HG03558 (cell line): ENCODE measurements at regions not wholly inside any gene's neighbourhood (a gene's known extent, or its start where the extent isn't known, plus 50 kb on each side); places are given as distances from the start of the nearest gene placed in this dataset.

Experiments
- ATAC-seq: cut with Tn5 transposase; IDR thresholded peaks from one replicate; pipeline ENCODE4 v1.9.1; 2021; ENCODE audit warnings: moderate number of reproducible peaks; ENCODE audit not compliant: unreplicated experiment; ENCODE audit errors: extremely low read depth

- no peak for ATAC-seq
Observed at GRCh38 chr10:44473146-44473545, 88.2 kb upstream of the CXCL12 start.

GRCh38 chr10:44476409-44477045 is 91.6 kb upstream of the CXCL12 start:
- no peak for ATAC-seq

GRCh38 chr10:44477046-44477425 is 92.1 kb upstream of the CXCL12 start:
- no peak for ATAC-seq

DNA sequence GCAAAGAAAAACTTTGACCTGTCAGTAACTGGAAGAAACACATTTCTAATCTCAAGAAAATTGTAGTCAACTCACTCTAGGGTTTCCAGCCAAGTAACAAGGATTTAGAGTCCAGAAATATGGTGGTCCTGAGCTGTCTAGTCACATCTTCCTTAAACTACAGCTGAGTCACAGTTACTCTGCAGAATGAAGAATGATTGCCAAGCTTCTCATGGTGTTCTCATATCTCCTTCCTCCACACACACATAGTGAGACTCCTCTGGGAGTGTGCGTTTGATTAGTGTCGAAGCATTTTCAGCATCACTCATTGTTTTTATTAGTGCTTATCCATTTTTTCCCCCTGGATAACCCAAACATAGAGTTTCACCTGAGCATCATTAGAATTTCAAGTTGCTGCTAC is 93.1 kb upstream of the CXCL12 start:
- ATAC-seq = no peak

DNA sequence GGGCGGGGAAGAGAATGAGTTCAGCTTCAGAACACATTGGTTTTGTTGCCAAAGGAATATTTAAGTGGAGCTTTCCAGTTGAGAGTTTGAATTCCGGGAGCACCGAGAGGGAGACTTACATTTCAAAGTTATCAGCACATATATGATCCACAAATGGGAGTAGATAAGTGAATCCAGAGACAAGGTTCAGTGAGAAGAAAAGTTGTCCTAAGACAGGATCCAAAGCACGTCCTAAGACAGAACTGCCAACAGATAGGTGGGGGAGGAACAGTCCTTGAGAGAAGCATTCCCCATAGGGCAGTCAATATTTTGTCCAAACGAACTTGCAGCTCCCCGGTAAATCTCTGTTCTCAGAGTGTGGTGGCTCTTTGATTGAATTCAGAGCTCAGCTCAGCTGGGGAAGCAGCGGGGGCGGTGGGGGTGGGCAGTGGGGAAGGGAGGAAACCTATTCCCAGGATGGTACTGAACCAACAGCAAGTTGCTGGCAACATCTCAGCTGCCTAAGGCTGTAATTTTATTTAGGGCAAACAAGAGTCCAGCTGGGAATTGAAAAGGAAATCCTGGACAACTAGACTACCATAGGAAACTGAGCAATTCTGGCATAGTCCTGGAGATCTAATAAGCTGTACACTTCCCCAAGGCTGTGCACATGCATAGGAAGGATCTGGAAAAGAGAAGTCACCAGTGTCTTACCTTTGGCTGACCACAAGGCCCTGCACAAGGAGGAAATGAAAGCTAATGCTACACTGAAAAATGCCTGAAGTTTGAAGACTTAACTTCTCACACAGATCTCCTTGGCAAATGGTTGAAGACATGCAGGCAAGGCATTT is 94.2 kb upstream of the CXCL12 start:
- no peak for ATAC-seq

DNA sequence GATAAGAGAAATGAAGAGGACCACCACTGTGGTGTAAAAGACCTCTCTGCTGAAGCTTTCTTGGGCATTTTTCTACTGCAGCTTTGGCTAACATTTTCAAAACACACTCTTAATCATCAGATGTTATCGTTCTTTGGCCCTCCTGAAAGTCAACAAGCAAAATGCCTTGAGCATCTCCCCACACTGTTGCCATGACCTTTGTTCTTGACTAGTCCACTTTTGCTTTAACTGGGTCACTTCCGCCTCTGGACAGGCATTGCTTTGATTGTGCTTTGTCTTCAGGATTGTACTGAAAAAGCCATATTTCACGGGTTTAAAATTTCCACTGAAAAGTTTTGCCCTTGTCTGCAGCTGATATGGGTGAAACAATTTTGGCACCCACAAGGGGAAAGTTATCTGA is 107.8 kb upstream of the CXCL12 start:
- ATAC-seq = no peak

- ATAC-seq = no peak
Observed at GRCh38 chr10:44498222-44498621, 113.3 kb upstream of the CXCL12 start.

DNA sequence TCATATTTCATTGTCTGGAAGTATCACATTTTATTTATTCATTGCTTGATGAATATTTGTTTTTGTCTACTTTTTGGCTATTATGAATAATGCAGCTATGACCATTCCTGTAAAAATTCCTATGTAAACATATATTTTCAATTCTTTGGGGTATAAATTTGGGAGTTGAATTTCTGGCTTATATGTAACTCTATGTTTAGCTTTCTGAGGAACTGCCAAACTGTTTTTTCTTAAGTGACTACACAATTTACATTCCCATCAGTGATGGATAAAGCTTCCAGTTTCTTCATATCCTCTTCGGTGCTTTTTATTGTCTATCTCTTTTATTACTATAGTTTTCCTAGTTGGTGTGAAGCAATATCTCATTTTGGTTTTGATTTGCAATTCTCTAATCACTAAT is 115.6 kb upstream of the CXCL12 start:
- ATAC-seq = no peak

GRCh38 chr10:44506386-44506785 is 121.5 kb upstream of the CXCL12 start:
- no peak for ATAC-seq

- no peak for ATAC-seq
Observed at GRCh38 chr10:44510379-44511115, 125.7 kb upstream of the CXCL12 start.

DNA sequence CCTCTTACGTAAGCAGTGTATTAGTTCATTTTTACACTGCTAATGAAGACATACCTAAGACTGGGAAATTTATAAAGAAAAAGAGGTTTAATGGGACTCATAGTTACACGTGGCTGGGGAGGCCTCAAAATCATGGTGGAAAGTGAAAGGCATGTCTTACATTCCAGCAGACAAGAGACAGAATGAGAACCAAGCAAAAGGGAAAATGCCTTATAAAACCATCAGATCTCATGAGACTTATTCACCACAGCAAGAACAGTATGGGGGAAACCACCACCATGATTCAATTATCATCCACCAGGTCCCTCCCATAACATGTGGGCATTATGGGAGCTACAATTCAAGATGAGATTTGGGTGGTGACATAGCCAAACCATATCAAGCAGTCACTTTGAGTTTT is 126.3 kb upstream of the CXCL12 start:
- ATAC-seq = no peak

- no peak for ATAC-seq
Observed at GRCh38 chr10:44511601-44512000, 126.7 kb upstream of the CXCL12 start.

GRCh38 chr10:44512431-44513022 is 127.6 kb upstream of the CXCL12 start:
- no peak for ATAC-seq

GRCh38 chr10:44513591-44513990 is 128.7 kb upstream of the CXCL12 start:
- ATAC-seq = no peak

GRCh38 chr10:44516891-44517290 is 132.0 kb upstream of the CXCL12 start:
- ATAC-seq = no peak

GRCh38 chr10:44517635-44518034 is 132.7 kb upstream of the CXCL12 start:
- no peak for ATAC-seq

- no peak for ATAC-seq
Observed at GRCh38 chr10:44519361-44519760, 134.5 kb upstream of the CXCL12 start.

DNA sequence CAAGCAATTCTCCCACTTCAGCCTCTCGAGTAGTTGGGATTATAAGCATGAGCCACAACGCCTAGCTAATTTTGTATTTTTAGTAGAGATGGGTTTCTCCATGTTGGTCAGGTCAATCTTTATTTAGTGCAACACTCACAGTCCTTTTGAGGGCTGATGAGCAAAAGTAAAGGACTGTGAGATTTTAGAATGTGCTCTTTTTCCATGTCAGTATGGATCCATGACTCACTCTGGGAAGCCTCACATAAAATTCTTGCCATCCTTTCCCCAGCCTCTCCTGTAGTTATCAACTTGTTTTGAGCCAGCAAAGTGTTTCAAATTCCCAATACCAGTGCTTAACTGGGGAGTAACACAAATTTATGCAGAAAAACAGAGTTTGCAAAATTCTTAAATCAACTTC is 135.8 kb upstream of the CXCL12 start:
- ATAC-seq = no peak

- ATAC-seq = no peak
Observed at GRCh38 chr10:44539178-44539577, 154.3 kb upstream of the CXCL12 start.

DNA sequence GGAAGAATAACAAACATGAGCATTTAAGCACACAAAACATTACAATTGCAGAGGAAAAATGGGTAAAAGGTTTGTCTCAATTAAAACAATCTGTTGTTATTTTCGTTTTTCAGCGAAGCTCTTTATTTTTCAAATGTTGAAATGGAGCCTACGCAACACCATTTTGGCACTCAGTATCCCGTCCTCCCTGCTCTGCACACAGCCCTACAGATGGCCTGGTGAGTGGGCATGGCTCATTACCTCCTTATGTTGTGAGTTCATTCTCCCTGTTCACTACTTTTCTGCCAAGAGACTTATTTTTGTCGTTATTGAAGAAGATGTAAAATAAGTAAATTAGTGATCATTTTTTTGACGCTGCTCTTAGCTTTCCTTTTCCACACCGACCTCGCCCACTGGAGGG is 167.8 kb upstream of the CXCL12 start:
- no peak for ATAC-seq

DNA sequence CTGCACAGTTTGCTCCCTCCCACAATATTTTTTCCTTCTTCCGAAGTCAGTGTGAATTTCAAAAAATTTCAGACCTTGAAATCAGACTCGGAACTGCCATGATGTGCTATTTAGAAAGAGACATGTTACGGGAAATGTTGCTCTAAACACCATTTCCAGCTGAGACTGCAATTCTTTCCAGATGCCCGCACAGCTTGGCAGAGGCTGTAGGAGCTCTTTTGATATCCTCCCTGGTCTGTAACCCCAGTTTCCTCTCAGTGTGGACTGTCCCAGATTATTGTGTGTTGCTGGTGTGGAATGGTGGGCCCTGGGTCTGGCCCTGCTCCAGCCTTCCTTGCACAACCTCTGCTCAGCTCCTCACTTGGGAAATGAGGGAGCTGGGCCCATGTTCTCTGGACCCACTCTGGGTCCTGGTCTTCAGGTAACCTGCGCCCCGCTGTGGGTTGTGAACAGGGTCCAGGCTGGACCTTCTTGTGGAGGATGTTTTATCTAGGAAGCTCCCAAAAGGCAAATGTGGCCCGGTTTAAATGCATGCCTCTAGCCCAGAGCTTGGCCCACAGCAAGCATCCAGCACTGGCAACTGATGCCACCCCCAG is 172.8 kb upstream of the CXCL12 start:
- no peak for ATAC-seq
